Body of pancreas (tissue), 4 donors: ENCODE measurements at regions not wholly inside any gene's neighbourhood (a gene's known extent, or its start where the extent isn't known, plus 50 kb on each side); places are given as distances from the start of the nearest gene placed in this dataset.

Source experiments
- POLR2A ChIP-seq, 3 donors: fragments of 450-650 bp; IDR thresholded peaks; one replicate each; pipeline ENCODE4 v1.6.1; 2016; ENCODE audit warnings: antibody characterized with exemption in 3 of 3, mild to moderate bottlenecking in 2 of 3
- TF ChIP-seq, protein P1 (sequence below), 7 experiments: fragments of 450-650 bp in 4 of 7; fragments of 200-600 bp in 3 of 7; sonication (generic) in 3 of 7; IDR thresholded peaks; one replicate each; pipeline ENCODE4 v1.5.1; 2016 to 2019; ENCODE audit warnings: antibody characterized with exemption in 7 of 7

DNA sequence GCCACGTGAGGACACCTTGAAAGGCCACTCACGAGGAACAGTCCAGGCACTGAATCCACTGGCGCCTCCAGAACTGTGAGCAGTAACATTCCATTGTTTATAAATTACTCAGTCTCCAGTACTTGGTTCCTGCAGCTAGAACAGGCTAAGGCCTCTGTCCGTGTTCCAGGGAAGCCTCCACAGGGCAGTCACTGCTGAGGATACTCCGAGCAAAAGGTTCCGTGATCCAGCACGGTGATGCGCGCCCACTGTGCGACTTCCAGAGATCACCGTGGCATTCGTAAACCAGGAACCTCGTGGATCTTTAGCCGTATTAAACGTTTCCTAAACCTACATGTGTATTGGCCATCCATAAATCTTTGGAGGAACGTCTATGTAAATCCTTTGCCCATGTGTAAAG lies 51.5 kb upstream of the SALL3 start:
- TF ChIP-seq, protein P1, sequence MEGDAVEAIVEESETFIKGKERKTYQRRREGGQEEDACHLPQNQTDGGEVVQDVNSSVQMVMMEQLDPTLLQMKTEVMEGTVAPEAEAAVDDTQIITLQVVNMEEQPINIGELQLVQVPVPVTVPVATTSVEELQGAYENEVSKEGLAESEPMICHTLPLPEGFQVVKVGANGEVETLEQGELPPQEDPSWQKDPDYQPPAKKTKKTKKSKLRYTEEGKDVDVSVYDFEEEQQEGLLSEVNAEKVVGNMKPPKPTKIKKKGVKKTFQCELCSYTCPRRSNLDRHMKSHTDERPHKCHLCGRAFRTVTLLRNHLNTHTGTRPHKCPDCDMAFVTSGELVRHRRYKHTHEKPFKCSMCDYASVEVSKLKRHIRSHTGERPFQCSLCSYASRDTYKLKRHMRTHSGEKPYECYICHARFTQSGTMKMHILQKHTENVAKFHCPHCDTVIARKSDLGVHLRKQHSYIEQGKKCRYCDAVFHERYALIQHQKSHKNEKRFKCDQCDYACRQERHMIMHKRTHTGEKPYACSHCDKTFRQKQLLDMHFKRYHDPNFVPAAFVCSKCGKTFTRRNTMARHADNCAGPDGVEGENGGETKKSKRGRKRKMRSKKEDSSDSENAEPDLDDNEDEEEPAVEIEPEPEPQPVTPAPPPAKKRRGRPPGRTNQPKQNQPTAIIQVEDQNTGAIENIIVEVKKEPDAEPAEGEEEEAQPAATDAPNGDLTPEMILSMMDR (IDR thresholded peaks at IDR 0.05) = no peak
- TF ChIP-seq POLR2A (IDR thresholded peaks at IDR 0.05) = no peak
